DOHH2 (cell line): ENCODE measurements at regions not wholly inside any gene's neighbourhood (a gene's known extent, or its start where the extent isn't known, plus 50 kb on each side); places are given as distances from the start of the nearest gene placed in this dataset.

Experiments used
- H3F3A ChIP-seq: fragments of 200-600 bp; sonication (generic), shearing (Covaris generic); 2 replicates; pipeline ENCODE4 v1.6.0; 2016; ENCODE audit warnings: antibody characterized with exemption, mild to moderate bottlenecking; ENCODE audit not compliant: control insufficient read depth, insufficient read depth
- H3K27ac ChIP-seq: fragments of 200-600 bp; sonication (generic); 2 replicates; pipeline ENCODE4 v1.5.1; 2014; ENCODE audit warnings: low read depth, mild to moderate bottlenecking, low read length, moderate library complexity
- H3K27me3 ChIP-seq: fragments of 200-600 bp; sonication (generic); 2 replicates; pipeline ENCODE4 v1.6.1; 2014; ENCODE audit warnings: mild to moderate bottlenecking, low read length, mixed read lengths; ENCODE audit not compliant: control insufficient read depth
- H3K36me3 ChIP-seq: fragments of 200-600 bp; sonication (generic); 2 replicates; pipeline ENCODE4 v1.6.1; 2014; ENCODE audit warnings: mild to moderate bottlenecking, low read length, moderate library complexity, mixed read lengths; ENCODE audit not compliant: control insufficient read depth
- H3K4me1 ChIP-seq: fragments of 200-600 bp; sonication (generic); 2 replicates; pipeline ENCODE4 v1.6.1; 2014; ENCODE audit warnings: mild to moderate bottlenecking, low read length, mixed read lengths; ENCODE audit not compliant: control insufficient read depth
- H3K4me2 ChIP-seq: fragments of 200-600 bp; sonication (generic); 2 replicates; pipeline ENCODE4 v1.6.0; 2014; ENCODE audit warnings: mild to moderate bottlenecking, low read length, moderate library complexity
- H3K4me3 ChIP-seq: fragments of 200-600 bp; sonication (generic); 2 replicates; pipeline ENCODE4 v1.5.1; 2014; ENCODE audit warnings: mild to moderate bottlenecking, low read length, mixed read lengths
- H3K79me2 ChIP-seq: fragments of 200-600 bp; sonication (generic); 2 replicates; pipeline ENCODE4 v1.6.1; 2014; ENCODE audit warnings: mild to moderate bottlenecking, low read length, mixed read lengths; ENCODE audit not compliant: control insufficient read depth
- H3K9me2 ChIP-seq: fragments of 200-600 bp; sonication (generic); replicated peaks from 2 replicates; pipeline ENCODE4 v1.6.1; 2014; ENCODE audit warnings: mild to moderate bottlenecking, low read length, mixed read lengths; ENCODE audit not compliant: control insufficient read depth
- H3K9me3 ChIP-seq: fragments of 200-600 bp; sonication (generic); 2 replicates; pipeline ENCODE4 v1.6.1; 2014; ENCODE audit warnings: antibody characterized with exemption, low read length, mixed read lengths; ENCODE audit not compliant: control insufficient read depth, insufficient read depth
- H4K20me1 ChIP-seq: fragments of 200-600 bp; sonication (generic); 2 replicates; pipeline ENCODE4 v1.6.0; 2014; ENCODE audit warnings: low read depth, mild to moderate bottlenecking, antibody characterized with exemption, low read length, moderate library complexity; ENCODE audit not compliant: control insufficient read depth, insufficient read depth
- EZH2phosphoT487 ChIP-seq: fragments of 200-600 bp; sonication (generic); IDR thresholded peaks from 2 replicates; pipeline ENCODE4 v1.6.1; 2017; ENCODE audit warnings: borderline replicate concordance, mild to moderate bottlenecking, antibody characterized with exemption, low read length, moderate library complexity, mixed read lengths
- TF ChIP-seq, protein P1 (sequence below): fragments of 200-600 bp; sonication (generic); IDR thresholded peaks from one replicate; pipeline ENCODE4 v1.5.1; 2014; ENCODE audit warnings: antibody characterized with exemption, mild to moderate bottlenecking, low read depth, low read length; ENCODE audit not compliant: poor library complexity, severe bottlenecking

DNA sequence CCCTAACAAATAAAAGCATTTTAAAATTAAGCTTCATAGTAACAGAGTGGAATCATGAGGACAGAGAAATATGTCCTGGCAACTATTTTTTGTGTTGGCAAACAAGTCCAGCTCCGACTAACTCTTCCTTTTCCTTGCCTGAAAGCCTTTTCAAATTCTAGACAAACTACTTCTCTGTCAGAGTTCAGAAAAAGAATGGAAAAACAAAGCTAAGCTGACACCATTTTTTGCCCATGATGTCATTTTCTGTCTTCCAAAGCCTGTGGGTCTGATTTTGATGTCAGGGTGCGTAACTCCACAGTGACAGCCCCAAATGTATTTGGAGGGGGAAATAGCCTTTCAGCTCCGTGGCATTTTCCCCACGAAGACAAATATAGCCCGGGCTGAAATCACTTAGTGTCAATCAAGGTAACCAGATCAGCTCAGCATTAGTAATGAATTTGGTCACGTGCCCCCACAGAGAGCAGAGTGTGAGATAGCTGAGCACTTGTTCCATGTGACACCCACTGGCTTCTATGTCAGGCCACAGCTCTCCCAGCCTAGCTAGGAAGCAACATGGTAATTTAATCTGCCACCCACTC is 233.0 kb upstream of the SIX2 start:
- no peak overlapping the region for H3K4me3 ChIP-seq
- 0 out of 2 replicates have a peak, but pooled peaks cover 2% of the 10 kb centered on the region for H3K27me3 ChIP-seq
- no peak overlapping the region for H3K27ac ChIP-seq
- no peaks in the 10 kb centered on the region for H3K9me2 ChIP-seq
- no peaks in the 10 kb centered on the region for H3K9me3 ChIP-seq
- H3K79me2 ChIP-seq, result no peaks in the 10 kb centered on the region
- no peaks in the 10 kb centered on the region for H4K20me1 ChIP-seq
- no peaks in the 10 kb centered on the region for H3K4me1 ChIP-seq
- no peak overlapping the region for H3K4me2 ChIP-seq
- H3K36me3 ChIP-seq, result no peaks in the 10 kb centered on the region
- TF ChIP-seq EZH2phosphoT487, result no peak
- TF ChIP-seq, protein P1, sequence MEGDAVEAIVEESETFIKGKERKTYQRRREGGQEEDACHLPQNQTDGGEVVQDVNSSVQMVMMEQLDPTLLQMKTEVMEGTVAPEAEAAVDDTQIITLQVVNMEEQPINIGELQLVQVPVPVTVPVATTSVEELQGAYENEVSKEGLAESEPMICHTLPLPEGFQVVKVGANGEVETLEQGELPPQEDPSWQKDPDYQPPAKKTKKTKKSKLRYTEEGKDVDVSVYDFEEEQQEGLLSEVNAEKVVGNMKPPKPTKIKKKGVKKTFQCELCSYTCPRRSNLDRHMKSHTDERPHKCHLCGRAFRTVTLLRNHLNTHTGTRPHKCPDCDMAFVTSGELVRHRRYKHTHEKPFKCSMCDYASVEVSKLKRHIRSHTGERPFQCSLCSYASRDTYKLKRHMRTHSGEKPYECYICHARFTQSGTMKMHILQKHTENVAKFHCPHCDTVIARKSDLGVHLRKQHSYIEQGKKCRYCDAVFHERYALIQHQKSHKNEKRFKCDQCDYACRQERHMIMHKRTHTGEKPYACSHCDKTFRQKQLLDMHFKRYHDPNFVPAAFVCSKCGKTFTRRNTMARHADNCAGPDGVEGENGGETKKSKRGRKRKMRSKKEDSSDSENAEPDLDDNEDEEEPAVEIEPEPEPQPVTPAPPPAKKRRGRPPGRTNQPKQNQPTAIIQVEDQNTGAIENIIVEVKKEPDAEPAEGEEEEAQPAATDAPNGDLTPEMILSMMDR, result no peak
- H3F3A ChIP-seq, result no peaks in the 10 kb centered on the region

DNA sequence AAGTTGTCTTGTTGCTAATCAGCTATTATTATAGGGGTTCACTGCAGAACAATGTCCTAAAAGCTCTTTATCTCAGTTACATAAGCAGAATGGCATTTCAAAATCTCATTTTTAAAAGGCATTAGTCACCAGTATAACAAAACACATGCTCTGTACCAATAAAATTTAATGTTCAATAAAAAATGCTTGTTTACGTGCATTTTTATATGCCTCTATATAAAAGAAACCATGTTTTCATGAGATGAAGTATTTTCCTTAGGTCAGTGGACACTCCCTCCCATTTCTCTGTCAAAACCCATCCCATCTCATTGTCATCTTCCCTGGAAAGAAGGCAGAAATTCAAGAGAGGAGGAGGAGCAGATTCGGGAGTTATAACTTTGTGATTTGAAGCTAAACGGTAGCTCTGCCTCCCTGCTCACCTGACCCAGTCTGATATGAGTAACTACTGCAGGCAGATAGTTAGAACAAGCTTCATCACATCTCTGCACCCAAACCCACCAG is 231.9 kb upstream of the SIX2 start:
- Histone ChIP-seq H3K4me3 (no peak overlapping the region), H3K4me1 (no peaks in the 10 kb centered on the region), H4K20me1 (no peaks in the 10 kb centered on the region), H3K27ac (no peak overlapping the region), H3K9me2 (no peaks in the 10 kb centered on the region), H3K79me2 (no peaks in the 10 kb centered on the region), H3K36me3 (no peaks in the 10 kb centered on the region), H3K27me3 (0 out of 2 replicates have a peak, but pooled peaks cover 2% of the 10 kb centered on the region), H3K4me2 (no peak overlapping the region), H3F3A (no peaks in the 10 kb centered on the region), H3K9me3 (no peaks in the 10 kb centered on the region)
- no peak for TF ChIP-seq EZH2phosphoT487
- TF ChIP-seq, protein P1, result no peak

DNA sequence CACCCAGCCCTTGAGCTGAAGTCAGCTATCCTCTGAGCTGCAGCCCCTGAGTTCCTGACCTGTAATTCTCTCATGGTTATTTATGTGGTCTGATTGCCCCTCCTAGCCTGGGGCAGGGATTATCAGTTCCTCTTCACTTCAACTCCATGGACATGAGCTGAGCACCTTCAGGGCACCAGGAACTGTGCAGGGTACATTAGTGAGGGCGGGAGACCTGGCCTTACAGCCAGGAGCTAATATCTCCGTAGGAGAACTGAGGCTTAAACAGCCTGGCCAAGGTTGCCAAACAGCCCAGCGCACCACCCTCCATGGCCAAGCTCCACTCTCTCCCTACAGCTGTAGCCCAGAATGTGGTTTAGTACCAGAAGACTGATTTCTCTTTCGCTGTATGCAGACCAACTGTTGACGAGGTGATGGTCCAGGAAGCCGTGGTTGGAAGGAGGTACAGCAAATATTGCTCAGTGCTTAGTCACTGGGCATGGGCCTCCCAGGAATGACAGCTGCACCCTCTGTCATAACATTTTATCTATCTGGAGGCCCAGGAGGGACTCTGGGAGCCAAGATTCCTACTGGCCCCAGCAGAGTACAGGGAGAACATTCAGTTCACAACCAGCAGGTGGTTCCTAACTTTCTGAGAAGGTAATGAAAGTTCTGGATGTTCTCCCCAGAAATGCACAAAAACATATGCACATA is 228.7 kb upstream of the SIX2 start:
- no peak for TF ChIP-seq EZH2phosphoT487
- TF ChIP-seq, protein P1, result no peak
- Histone ChIP-seq H3K79me2 (no peaks in the 10 kb centered on the region), H3K9me2 (no peaks in the 10 kb centered on the region), H3K4me3 (no peak overlapping the region), H3K4me1 (no peaks in the 10 kb centered on the region), H3K4me2 (no peak overlapping the region), H3K36me3 (no peaks in the 10 kb centered on the region), H4K20me1 (no peaks in the 10 kb centered on the region), H3K27ac (no peak overlapping the region), H3F3A (no peaks in the 10 kb centered on the region), H3K27me3 (peaks cover 8% of the 10 kb centered on the region; the same call in 1 of the 2 replicates), H3K9me3 (no peaks in the 10 kb centered on the region)
